A673 (cell line): ENCODE measurements at regions not wholly inside any gene's neighbourhood (a gene's known extent, or its start where the extent isn't known, plus 50 kb on each side); places are given as distances from the start of the nearest gene placed in this dataset.

ENCODE experiments used
- BruUV-seq: library from RNA; stranded (reverse); fragments of 400-500 nt; replicated peaks from 2 replicates; lab custom pipeline; 2021; lab: Mats Ljungman, UMichigan
- CTCF ChIA-PET: fragments of 300-600 bp; sonication (Branson Sonifier 250); formaldehyde crosslinking; loops from one replicate; lab custom pipeline; 2022; ENCODE audit warnings: antibody characterized with exemption; lab: Charles Lee
- POLR2A ChIA-PET: fragments of 300-600 bp; sonication (Branson Sonifier 250); formaldehyde crosslinking; loops from one replicate; lab custom pipeline; 2022; ENCODE audit warnings: antibody characterized with exemption; ENCODE audit not compliant: low non-redundant PET; lab: Charles Lee
- DNase-seq: peaks from one replicate; pipeline ENCODE4 v3.0.0-alpha.2; 2015; ENCODE audit warnings: low spot score
- H3K27ac ChIP-seq: fragments of 200-600 bp; sonication (generic); 2 replicates; pipeline ENCODE4 v1.5.1; 2016; ENCODE audit warnings: mixed run types, low read depth, mild to moderate bottlenecking, mixed read lengths, antibody characterized with exemption, low read length; ENCODE audit not compliant: poor library complexity, severe bottlenecking
- H3K27me3 ChIP-seq: fragments of 200-600 bp; sonication (generic); replicated peaks from 2 replicates; pipeline ENCODE4 v1.6.1; 2017; ENCODE audit warnings: mixed run types, low read depth, mild to moderate bottlenecking, mixed read lengths, antibody characterized with exemption, low read length; ENCODE audit not compliant: insufficient read depth, poor library complexity
- H3K36me3 ChIP-seq: fragments of 200-600 bp; sonication (generic); 2 replicates; pipeline ENCODE4 v1.6.1; 2016; ENCODE audit warnings: mixed run types, mild to moderate bottlenecking, mixed read lengths, antibody characterized with exemption, low read length; ENCODE audit not compliant: insufficient read depth, poor library complexity, severe bottlenecking
- H3K4me1 ChIP-seq: fragments of 200-600 bp; sonication (generic); 2 replicates; pipeline ENCODE4 v1.6.1; 2017; ENCODE audit warnings: mixed run types, mild to moderate bottlenecking, mixed read lengths, antibody characterized with exemption, low read length; ENCODE audit not compliant: insufficient read depth, poor library complexity, severe bottlenecking
- H3K4me3 ChIP-seq: fragments of 200-600 bp; sonication (generic); 2 replicates; pipeline ENCODE4 v1.5.1; 2016; ENCODE audit warnings: low read depth, mixed run types, mild to moderate bottlenecking, mixed read lengths, low read length; ENCODE audit not compliant: poor library complexity, severe bottlenecking
- H3K9me3 ChIP-seq: fragments of 200-600 bp; sonication (generic); 2 replicates; pipeline ENCODE4 v1.6.1; 2016; ENCODE audit warnings: mixed run types, low read depth, mild to moderate bottlenecking, mixed read lengths, antibody characterized with exemption, low read length; ENCODE audit not compliant: poor library complexity, severe bottlenecking
- CTCF ChIP-seq: fragments of 300-800, 200-600 bp; sonication (generic); conservative IDR thresholded peaks from 2 replicates; pipeline ENCODE4 v1.5.1; 2017; ENCODE audit warnings: low read depth, mild to moderate bottlenecking, antibody characterized with exemption, low read length, moderate library complexity, mixed read lengths
- EZH2 ChIP-seq: fragments of 200-600 bp; sonication (generic); IDR thresholded peaks from 2 replicates; pipeline ENCODE4 v1.6.1; 2017; ENCODE audit warnings: borderline replicate concordance, low read depth, mild to moderate bottlenecking, mixed read lengths, antibody characterized with exemption, low read length; ENCODE audit not compliant: poor library complexity, severe bottlenecking
- intact Hi-C: fragments of 100-400 bp; cut with micrococcal nuclease; formaldehyde crosslinking; loops from one replicate; pipeline ENCODE4 v1.10.0; 2022; ENCODE audit not compliant: unreplicated experiment

GRCh38 chr5:152290181-152290580, 114.9 kb downstream of the NMUR2 start:
- Histone ChIP-seq H3K9me3 (no peaks in the 10 kb centered on the region), H3K4me3 (no peak overlapping the region), H3K36me3 (no peaks in the 10 kb centered on the region), H3K27ac (no peak overlapping the region), H3K4me1 (no peaks in the 10 kb centered on the region), H3K27me3 (no peaks in the 10 kb centered on the region)
- POLR2A ChIA-PET: no interaction called here
- TF ChIP-seq CTCF (no peak), EZH2 (no peak)
- intact Hi-C loops: no loop called here
- DNase-seq: no peak
- BruUV-seq: no TSS peak
- CTCF ChIA-PET: no interaction called here

GRCh38 chr5:152288917-152289595, 116.0 kb downstream of the NMUR2 start:
- Histone ChIP-seq H3K4me3 (no peak overlapping the region), H3K36me3 (no peaks in the 10 kb centered on the region), H3K9me3 (no peaks in the 10 kb centered on the region), H3K4me1 (no peaks in the 10 kb centered on the region), H3K27ac (no peak overlapping the region), H3K27me3 (no peaks in the 10 kb centered on the region)
- no peak for DNase-seq
- POLR2A ChIA-PET: no interaction called here
- intact Hi-C loops: no loop called here
- TF ChIP-seq CTCF (no peak), EZH2 (no peak)
- CTCF ChIA-PET: no interaction called here
- BruUV-seq: no TSS peak

GRCh38 chr5:152288499-152288898, 116.6 kb downstream of the NMUR2 start:
- BruUV-seq: no TSS peak
- intact Hi-C loops: no loop called here
- Histone ChIP-seq H3K36me3 (no peaks in the 10 kb centered on the region), H3K4me1 (no peaks in the 10 kb centered on the region), H3K4me3 (no peak overlapping the region), H3K9me3 (no peaks in the 10 kb centered on the region), H3K27ac (no peak overlapping the region), H3K27me3 (no peaks in the 10 kb centered on the region)
- no peak for DNase-seq
- ChIA-PET CTCF (no interaction called here), POLR2A (no interaction called here)
- TF ChIP-seq CTCF: no peak
- no peak for TF ChIP-seq EZH2
